Midbrain (tissue), 1 donor: ENCODE measurements at regions not wholly inside any gene's neighbourhood (a gene's known extent, or its start where the extent isn't known, plus 50 kb on each side); places are given as distances from the start of the nearest gene placed in this dataset.

Experiments
- DNase-seq: peaks from one replicate; lab custom pipeline; 2025; lab: John Stamatoyannopoulos, UW

DNA sequence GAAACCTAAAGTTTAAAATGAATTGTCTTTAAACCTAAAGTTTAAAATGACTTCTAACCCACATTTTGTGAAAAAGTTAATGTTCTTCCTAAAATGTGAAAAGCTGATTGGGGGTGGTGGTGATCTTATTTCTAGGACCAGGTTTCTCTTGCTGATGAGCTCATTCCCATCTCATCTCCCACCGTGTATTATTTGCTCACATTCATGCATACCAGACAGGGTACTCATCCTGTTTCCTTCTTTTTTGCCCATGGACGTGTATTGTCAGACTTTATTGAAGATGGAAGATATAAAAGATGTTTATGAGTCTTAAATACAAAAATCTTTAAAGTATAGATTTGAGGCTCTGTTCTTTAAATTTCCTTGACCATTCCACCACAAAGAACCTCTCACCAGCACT lies 70.1 kb upstream of the MPHOSPH6 start:
- DNase-seq: no peak

DNA sequence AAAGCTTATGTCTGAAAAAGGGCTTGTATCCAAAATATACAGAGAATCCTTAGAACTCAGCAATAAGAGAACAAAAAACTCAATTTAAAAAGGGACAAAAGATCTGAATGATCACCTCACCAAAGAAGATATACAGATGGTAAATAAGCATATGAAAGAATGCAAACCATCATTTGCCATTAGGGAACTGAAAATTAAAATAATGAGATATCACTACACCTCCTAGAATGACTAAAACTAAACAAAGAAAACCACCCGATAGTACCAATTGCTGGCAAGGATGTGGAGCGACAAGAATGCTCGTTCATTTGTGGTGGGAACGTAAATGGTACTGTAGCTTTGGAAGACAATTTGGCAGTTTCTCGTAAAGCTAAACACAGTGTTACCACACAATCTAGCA lies 66.9 kb upstream of the MPHOSPH6 start:
- DNase-seq: no peak

DNA sequence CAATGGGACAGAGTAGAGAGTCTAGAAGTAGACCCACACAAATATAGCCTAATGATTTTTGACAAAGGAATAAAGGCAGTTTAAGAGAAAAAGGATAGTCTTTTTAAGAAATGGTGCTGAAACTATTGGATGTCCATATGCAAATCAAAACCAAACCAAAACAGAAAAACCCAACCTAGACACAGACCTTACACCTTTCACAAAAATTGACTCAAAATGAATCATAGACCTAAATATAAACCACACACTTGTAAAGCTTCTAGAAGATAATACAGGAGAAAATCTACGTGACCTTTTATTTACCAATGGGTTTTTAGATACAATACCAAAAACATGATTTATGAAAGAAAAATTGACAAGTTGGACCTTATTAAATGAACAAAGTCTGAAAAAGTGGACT lies 66.4 kb upstream of the MPHOSPH6 start:
- DNase-seq: no peak

DNA sequence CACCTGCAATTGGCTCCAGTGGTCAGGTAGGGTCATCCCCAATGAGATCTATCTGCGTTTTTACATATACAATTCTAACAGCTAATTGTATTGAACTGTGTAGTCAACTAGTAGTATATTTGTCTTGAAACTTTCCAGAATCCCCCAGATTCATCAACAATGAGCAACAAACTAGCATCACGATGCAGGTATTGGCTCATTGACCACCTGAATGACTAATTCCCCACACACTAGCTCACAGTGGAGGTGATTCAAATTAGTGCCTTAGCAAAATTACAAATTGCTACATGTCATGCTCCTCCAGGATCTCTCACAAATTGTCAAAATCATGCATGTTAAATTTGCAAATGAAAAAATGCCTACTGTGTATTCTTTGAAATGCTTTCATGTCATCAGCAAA lies 62.8 kb upstream of the MPHOSPH6 start:
- no peak for DNase-seq

DNA sequence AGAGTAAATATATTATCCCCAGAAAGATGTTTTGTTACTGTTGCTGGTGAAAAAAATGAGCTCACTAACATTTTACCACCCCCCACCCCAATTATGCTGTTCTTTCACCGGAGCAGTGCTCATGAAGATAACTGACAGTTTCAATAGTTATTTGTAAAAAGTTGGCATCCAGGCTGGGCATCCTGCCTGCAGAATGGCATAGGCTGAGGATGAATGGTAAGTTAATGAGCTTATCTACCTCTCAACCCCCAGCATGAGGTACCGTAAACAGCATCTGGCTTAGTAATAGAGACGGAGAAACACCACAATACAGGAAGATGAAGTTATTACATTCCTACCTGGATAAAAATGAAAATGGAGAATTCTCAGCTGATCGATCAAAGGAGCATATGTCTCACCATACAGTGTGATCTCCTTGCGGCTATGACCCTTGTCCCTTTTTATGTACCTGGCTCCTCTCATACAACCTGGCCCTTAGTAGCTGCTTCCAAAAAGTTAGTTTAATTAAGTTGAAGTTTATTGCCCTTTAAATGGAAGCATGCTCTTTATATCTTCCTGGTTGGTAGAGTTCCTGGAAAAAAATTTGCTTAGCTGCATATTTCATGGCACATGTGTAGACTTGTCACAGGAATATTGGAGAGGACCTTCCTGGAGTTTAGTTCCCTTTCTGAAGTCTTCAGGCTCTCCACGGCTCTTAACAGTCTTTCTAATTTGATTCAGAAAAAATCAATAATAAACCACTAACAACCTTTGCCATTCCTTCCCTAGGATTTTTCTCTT lies 61.2 kb upstream of the MPHOSPH6 start:
- DNase-seq: no peak

DNA sequence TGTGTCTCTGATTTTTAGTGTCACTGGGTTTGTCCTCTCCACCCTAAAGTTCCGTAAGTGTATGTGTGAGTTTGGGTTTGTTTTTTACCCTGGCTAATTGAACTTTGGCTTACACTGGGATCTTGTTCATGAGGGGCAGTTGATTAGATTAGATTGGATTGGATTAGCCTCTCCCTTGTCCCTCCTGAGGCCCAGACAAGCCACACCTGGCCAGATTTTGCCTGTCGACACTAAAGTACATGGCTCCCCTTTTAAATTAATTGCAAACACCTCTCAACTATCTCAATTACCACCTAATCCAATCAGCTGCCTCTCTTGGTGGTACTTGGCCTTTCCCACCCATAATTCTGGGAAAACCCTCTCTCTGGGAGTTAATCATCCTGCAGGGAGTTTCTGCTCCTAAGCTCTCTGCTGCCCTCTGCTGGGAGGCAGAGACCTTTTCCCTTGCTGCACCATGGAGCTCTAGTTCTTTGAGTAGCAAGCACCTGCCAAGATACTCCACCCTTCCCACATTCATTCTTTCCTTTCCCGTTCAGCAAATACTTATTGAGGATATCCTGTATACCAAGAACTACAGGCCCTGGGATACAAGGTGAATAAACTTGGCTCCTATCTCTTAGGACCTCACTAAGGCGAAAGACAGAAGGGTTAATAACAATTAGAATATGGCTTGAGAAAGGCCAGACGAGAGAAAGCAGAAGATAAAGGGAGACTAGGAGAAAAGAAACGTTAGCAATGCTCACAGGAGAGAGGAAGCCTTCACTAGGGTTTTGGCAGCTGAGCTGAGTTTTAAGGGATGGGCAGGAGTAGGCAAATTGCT lies 60.0 kb upstream of the MPHOSPH6 start:
- peak; percentile 73 for DNase-seq

DNA sequence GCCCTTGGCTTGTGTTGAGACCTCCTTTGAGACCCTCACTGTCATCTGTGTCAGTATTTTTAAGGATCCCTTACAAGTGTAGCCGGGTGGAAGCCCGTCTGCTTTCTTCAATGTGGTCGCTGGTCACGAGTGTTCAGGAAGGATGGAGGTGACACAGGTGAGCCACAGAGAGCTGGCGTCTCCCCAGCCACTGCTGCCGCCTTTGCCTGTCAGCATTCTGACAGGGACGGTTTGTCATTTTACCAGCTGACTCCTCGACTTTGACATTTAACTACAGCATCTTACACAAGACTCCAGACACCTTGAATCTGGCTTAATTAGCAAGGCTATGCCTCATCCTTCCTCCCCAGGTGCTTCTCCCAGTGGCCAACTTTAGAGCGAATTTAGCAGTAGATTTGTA lies 56.3 kb upstream of the MPHOSPH6 start:
- DNase-seq: no peak

DNA sequence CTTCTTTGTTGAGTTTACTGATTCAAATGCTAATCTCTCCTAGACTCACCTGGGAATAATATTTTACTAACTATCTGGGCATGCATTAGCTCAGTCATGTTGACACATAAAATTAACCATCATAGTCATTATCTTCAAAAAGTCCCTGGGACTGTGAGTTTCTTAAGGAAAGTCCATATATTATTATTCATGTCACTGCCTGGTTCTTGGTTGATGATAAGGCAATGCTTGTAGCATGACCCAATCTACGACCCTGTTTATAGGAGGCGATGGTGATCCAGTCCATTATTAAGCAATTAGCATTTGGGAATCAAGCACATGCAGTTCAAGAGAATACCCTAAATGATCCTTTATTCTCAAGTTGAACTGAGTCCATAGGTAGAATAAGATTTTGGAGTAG lies 54.8 kb upstream of the MPHOSPH6 start:
- DNase-seq: no peak

DNA sequence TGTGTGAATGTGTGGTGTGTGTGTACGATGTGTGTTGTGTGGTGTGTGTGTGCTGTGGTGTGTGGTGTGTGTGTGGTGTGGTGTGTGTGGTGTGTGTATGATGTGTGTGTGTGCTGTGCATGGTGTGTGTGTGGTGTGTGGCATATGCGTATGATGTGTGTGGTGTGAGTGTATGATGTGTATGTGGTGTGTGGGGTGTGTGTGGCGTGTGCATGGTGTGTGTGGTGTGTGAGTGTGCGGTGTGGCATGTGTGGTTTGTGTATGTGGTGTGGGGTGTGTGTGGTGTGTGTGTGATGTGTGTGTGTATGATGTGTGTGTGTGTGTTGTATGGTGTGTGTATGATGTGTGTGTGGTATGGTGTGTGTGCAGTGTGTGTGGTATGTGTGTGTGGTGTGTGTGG lies 50.5 kb upstream of the MPHOSPH6 start:
- no peak for DNase-seq
